Right forelimb (tissue), 1 donor: ENCODE measurements at regions not wholly inside any gene's neighbourhood (a gene's known extent, or its start where the extent isn't known, plus 50 kb on each side); places are given as distances from the start of the nearest gene placed in this dataset.
A peak's percentile ranks its signal among the peaks of the same experiment; 100 is the strongest.

ENCODE experiments used
- DNase-seq: peaks from one replicate; pipeline ENCODE4 v3.0.0-alpha.2; 2018

DNA sequence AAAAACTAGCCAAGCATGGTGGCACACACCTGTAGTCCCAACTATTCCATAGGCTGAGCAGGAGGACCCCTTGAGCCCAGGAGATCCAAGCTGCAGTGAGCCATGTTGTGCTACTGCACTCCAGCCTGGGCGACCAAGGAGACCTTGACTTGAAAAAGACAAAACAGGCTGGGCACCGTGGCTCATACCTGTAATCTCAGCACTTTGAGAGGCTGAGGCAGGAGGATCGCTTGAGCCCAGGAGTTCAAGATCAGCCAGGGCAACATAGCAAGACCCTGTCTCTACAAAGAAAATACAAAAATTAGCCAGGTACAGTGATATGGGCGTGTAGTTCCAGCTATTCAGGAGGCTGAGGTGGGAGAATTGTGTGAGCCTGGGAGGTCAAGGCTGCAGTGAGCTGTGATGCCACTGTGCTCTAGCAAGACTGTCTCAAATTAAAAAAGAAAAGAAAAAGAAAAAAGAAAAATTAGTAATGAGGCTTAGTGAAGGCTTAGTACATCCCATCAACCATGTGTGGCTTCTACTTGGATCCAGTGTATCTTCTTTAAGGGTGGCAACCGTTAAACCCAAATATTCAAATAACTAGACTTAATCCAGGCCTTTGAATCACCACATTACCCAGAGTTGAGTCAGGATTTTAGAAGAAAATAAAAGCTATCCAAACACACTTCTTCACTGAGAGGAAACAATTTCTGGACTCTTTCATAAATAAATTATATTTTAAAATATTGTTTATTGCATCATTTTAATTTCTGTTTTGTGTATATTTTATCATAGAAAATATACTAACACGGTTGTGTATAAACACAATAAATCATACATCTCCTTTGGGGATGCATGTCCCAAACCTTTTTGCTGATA is 74.3 kb upstream of the RAB4A start:
- no peak for DNase-seq

DNA sequence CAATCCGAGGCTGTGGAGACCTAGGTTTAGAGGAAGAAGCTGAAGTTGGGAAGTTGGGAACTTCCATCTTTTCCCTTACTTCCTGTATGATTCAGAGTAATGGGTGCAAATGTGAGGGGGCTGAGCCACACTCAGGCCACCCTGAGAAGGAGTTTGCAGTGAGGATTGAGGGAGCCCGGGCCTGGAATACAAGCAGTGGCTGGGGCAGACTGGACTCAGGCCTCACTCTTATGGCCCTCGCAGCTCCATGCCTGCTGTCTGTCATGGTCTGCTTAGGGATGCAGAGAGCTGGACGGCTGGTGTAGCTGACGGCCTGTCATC is 73.7 kb upstream of the RAB4A start:
- no peak for DNase-seq

DNA sequence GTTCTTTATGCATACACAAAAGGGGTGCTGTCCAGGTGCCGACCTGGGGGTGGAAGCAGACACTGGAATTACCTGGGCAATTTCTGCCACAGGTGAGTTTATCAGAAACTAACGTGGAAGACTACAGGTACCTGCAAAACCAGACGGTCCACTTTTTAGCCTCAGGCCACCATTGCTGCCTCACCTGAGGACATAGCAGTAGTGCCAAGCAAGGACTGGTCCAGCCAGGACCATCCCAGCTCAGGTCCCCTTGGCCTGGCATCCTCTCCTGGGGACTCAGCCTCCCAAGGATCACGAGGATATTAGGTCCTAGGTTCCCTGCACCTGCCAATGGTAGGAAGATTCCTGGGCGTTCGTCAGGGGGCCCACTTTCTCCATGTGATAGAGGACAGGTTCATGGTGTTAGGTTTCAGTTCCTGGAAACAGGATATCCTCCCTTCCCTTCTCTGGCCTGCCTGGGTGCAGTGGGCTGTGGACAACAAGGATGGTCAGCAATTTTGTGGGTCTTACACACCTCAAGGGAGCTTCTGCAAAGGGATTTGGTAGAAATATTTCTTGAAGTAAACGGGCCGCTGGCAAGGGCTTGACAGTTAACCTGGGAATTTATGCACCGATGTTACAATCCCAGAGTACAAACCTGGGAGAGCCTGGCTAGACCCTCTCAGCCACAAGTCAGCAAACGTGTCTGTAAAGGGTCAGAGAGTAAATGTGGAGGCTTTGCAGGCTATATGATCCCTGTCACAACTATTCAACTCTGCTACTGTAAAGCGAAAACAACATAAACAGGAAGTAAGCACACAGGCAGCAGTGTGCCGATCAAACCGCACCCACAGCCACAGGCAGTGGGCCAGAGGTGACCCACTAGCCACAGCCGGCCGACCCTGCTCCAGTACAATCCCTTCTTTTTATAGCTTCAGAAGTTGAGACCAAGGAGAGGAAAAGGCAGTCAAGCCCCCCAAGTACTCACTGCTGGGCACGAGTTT is 71.4 kb upstream of the RAB4A start:
- peak; percentile 61 for DNase-seq

DNA sequence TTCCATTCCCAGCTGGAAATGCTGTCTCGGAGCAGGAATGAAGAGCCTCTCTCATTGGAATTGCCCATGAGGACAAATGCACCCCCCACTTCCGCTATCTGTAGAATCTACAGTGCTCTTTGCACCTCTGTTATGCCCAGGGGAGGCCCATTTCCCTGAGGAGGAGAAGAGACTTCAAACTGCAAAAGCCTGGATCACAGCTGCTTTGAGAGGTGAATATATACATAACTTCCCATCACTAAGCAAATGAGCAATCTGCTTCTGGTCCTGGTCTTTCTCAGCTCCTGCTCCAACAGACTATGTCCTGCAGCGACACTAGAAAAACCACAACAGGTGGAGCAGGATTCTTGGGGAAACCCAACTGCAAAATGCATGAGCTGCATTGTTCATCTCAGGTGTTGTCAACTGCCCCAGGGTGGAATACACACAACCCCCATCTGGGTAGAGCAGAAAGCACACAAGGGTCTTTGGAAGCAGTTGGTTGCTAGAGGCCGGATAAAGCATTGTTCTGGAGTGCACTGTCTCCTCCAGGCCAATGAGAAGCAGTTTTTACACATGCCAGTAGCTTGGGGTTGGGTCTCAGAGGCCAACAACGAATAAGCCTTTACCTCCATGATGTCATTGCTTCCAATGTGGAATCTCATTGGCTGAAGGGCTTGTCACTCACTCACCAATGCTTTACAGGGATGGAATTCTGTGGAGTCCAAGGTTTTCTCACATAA is 67.7 kb upstream of the RAB4A start:
- peak; percentile 67 for DNase-seq

DNA sequence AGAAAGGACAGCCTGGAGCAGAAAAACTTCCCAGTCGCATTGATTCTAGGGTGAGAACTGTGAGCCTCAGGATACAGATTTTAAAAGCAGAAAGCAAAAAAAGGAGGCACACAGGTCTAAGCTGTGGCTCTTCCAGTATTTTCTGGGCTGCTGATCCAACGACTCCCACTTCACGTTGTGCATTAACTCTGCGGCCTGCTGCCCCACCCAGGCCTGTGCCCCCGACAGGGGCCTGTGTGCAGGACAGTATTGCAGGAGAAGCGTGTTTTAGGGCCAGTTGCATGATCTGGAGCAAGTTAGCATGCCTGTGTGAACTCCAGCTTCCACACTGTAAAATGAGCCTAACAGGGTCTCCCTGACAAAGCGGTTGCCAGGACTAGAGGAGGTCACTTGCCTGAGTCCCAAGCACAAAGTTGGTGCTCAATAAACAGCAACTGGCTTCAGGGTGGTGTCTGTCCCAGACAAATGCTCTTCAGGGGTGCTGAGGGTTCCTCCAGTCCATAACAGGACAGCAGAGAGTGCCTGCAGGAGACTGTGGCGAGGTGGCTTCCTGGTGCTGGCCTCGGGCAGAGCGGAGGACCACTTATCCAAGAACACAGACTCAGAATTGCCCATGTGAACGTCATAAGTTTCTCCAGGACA is 66.8 kb upstream of the RAB4A start:
- no peak for DNase-seq

DNA sequence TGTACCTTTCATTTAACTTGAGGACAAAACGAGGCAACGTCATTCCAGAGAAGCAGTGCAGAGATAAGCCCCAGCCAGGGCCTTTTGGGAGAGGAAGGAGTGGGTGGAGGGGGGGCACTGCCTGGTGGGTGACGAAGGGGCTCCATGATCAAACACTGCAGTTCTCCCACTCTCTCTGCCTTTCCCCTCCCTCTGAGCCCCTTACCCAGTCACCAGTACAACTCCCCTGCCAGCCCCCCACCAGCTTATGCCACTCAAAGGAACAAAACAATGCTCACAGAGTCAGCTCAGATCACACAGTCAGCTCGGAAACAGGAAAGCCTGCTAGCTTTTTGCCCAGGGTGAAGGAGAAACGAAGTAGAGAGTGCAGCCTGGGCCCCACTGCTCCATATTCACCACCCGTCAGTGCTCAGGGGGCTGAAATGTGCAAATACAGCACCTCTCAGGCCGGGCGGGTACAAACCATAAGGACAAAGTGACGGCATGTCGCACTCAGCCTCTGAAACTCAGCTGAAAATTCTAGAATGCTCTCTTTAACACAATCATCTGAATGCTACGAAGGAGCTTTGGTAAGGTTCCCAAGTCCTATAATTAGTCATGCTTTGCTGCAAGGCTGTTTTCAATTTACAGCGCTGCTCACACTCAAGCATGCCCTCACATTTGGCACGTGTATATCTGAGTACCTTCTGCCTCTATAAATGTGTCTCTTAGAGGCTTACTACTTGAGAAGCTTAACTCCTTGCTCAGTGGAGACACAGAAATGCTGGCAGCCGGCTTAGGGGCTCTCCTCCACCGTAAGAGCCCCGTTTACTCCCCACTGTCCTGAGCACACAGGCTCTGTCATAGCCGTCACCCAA is 65.8 kb upstream of the RAB4A start:
- no peak for DNase-seq

DNA sequence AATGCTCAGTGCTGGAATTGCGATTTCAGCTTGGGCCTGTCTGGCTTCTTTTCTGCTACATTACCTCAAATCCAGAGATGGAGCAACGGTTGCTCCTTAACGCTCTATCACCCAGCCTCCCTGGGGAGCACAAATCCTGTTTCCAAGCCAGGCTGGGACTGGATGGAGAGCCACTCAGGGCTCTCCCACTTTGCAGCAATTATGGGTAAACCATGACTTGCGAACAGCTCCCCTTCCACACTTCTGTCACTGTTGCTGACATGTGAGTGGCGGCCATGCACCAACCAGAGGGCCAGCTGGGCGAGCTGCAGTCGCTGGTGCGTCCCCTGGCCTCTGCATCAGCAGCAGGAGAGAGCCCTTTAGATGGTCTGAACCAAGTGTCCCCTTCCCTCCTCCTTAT is 65.1 kb upstream of the RAB4A start:
- no peak for DNase-seq

DNA sequence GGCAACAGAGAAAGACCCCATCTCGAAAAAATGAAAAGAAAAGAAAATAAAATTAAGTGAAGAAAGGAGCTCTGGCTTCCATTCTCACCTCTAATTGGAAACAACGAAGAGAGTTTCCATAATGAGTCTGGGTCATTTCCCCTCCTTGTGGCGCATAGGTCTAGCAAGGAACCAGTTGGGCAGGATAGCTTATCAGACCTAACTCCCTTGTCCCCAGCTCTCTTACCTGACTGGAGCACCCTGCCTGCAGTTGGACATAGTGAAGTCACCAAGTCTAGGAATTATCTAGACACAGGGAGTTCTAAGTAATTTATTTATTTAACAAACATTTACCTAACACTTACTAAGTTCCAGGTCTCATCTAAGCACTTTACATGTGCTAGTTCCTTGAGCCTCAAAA is 63.0 kb upstream of the RAB4A start:
- DNase-seq, result no peak

DNA sequence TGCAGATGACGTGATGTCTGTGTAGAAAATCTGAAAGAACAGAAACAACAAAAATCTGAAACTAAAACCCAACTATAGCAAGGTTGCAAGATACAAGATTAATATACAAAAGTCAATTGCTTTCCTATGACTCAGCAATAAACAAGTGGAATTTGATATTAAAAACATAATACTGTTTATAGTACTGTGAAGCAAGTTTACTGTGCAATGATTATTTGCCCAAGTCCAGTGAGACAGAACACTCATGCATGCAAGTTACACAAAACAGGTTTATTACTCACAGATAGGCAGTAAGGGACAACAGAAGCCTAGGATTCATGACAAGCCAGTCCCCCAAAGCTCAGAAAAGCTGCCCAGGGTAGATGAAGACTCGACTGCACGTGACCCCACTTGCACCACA is 62.4 kb upstream of the RAB4A start:
- DNase-seq, result no peak

DNA sequence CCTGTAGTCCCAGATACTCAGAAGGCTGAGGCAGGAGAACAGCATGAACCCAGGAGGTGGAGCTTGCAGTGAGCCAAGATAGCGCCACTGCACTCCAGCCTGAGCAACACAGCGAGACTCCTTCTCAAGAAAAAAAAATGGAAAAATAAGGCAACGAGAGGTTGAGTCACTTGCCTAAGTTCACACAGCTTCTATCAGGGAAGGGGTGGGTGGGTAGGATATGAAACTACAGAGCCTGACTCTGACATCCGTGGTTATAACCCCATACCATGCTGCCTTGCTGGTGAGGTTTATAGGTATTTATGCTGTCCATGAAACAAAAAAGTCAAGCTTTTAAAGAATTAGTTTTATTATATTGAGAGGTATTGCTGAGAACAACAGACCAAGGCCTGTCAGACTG is 61.5 kb upstream of the RAB4A start:
- no peak for DNase-seq

DNA sequence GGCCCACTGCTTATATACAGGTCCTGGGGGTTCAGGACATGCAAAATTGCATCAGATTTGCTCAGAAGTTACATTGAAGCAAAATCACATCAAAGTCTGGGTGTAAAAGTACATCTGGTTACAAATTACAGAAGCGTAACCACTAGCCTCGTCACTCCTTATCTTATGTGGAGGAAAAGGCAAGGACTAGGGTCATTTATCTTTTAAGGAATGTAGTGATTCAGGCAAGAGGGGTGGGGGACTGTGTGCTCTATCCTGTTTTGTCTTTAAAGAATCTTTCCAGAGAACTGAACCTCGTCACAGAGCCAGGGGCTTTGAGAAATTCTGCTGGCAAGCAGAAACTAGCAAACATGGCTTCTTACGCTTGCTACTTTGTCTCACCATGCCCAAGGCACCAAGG is 61.1 kb upstream of the RAB4A start:
- no peak for DNase-seq

DNA sequence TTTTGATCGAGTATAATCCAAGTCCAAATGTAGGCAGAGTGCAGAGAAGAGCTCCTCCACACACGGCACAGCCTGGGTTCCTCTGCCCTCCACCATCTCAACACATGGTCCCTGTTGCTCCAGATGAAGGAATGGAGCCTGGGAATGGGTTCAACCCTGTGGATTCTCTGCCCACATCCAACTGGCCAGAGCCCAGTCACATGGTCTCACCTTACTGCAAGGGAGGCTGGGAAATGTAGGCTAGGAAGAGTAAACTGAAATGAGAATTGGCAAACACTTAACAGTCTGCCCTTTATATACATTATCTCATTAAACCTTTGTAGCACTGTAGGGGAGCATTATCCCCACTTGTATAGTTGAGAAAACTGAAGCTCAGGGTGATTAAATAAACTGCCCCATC is 60.1 kb upstream of the RAB4A start:
- no peak for DNase-seq

DNA sequence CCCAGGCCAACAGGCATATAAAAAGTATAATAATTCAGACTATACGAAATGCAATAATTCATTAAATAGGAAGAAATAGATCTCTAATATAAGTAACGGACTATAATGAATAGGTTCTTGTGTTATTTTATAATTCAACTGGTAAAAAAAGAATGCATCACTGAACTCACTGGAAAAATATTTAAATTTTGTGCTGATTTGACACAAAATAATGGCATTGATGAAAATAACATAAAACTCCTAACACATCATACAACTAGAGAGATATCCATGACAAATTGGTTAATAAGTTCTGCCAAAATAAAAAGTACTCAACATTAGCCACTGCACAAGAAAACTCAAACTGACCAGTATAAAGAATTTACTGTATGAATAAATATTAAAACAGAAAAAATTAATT is 57.1 kb upstream of the RAB4A start:
- no peak for DNase-seq

DNA sequence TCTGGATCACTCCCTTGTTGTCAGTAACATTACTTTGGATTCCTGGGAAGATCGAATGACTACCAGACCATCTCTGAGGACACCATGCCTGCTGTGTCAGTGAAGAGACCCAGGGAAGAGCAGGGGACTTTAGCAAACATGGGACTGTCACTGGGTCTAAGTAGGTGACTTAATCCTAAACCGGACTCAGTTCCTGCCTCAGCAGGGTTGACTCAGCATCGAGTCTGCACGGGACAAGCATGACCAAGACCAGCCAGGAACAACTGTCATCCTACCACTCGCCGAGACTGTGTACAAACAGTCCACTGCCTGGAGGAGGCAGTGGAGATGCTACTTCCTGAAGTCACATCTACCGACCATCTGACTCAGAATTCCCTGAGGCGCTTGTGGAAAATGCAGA is 53.2 kb upstream of the RAB4A start:
- no peak for DNase-seq

DNA sequence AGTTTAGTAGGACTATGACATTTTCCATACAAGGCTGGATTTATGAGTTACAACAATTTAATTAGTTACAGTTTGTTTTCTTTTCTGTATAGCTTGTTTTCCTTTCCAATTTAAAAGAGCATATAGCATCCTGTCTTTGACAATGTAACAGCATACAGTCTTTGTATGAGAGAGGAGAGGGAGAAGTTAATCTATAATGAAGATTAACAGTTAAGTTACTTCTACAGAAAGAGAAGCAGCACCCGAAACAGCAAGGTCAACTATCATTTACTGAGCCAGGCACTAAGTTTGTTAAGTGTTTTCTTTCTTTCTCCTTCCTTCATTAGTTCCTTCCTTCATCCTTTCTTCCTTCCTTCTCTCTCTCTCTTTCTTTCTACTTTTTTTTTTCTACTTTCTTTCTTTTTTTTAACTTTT is 52.3 kb upstream of the RAB4A start:
- no peak for DNase-seq

DNA sequence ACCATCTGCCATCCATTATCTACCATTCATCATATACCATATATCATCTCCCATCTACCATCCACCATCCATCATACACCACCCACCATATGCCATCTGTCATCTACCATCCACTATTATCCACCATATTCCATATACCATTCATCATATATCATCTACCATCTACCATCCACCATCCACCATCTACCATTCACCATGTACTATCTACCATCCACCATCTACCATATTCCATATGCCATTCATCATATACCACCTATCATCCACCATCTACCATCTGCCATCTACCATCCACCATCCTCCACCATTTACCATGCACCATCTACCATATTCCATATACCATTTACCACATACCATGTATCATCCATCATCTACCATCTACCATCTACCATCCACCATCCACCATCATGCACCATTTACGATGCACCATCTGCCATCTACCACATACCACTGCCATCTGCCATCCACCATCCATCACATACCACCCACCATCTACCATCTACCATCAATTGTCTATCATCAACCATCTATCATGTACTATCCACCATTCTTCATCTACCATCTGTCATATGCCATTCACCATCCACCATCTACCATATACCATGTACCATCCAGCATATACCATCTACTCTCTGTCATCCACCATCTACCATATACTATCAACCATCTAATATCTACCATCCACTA is 50.6 kb upstream of the RAB4A start:
- no peak for DNase-seq

DNA sequence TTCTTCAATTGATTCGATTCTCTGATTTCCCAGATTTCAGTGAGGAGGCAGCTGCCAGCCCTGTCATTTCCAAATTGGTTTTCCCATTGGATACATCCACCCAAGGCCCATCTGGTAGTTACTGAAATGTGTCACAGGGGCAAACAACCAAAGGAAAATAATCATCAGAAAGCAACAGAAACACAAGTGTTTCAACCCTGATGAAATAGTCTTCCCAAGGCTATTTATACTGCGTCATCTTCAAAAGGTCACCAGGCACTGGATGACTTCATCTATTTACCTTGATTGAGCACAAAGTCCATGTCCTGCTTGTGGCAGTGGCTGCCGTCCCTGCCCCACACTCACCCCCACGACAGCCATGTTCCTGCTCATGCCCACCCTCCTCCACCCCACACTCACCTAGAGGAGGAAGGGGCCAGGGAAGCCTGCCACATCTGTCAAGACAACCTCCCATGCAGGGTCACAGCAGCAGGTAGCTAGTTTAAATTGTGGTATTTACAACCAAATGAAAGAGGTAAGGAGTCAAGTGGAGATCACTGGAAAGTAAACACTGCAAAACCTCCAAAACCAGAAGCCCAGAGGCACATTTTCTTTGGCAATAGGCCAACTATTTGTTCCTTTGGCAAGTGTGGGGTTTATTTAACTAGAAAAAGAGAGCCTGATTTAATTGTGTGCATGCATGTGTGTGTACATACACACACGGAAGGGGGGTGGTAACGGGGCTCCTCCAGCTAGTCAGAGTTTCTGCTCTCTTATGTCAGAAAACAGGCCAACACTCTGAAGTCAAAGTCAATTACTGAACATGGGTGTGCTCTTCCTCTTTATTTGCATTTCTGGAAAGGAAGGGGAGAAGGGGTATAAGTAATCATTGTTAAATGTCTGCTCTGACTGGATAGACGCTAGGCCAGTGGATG is 49.5 kb upstream of the RAB4A start:
- no peak for DNase-seq
